ENCODE measurements at regions not wholly inside any gene's neighbourhood (a gene's known extent, or its start where the extent isn't known, plus 50 kb on each side); places are given as distances from the start of the nearest gene placed in this dataset.

GRCh38 chr2:128894896-128895295 is 576.2 kb upstream of the HS6ST1 start:
- no peak for TF ChIP-seq CTCF (IDR thresholded peaks at IDR 0.05)
- no peak for TF ChIP-seq POLR2A (IDR thresholded peaks at IDR 0.05)

Measured in Peyer's patch (tissue), 4 donors.